HG03565 (cell line): ENCODE measurements at regions not wholly inside any gene's neighbourhood (a gene's known extent, or its start where the extent isn't known, plus 50 kb on each side); places are given as distances from the start of the nearest gene placed in this dataset.
"Not testable (repeated sequence)": the region's sequence is repeated elsewhere in the genome, so short reads cannot be mapped to it uniquely, and the experiment has no call there.

ENCODE experiments used
- ATAC-seq: cut with Tn5 transposase; IDR thresholded peaks from one replicate; pipeline ENCODE4 v1.9.1; 2021; ENCODE audit warnings: mild to moderate bottlenecking, moderate library complexity; ENCODE audit not compliant: unreplicated experiment

DNA sequence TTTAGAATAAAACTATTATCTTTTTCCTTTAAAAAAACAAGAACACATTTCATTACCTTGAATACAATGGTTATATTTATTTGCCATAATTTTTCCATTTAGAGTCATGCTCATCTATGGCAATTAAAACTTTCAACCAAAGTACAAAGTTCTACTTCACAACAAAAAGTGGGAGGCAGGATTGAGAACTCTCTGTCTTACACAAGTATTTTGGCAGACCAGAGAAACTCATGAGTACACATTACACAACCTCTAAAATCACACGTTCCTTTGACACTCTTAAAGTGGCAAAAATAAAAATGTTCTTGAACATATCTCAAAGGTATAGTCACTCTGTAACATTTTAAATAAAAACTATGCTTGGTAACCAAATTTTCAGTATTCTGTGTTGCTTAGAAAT is 213.4 kb downstream of the IL15 start:
- no peak for ATAC-seq

DNA sequence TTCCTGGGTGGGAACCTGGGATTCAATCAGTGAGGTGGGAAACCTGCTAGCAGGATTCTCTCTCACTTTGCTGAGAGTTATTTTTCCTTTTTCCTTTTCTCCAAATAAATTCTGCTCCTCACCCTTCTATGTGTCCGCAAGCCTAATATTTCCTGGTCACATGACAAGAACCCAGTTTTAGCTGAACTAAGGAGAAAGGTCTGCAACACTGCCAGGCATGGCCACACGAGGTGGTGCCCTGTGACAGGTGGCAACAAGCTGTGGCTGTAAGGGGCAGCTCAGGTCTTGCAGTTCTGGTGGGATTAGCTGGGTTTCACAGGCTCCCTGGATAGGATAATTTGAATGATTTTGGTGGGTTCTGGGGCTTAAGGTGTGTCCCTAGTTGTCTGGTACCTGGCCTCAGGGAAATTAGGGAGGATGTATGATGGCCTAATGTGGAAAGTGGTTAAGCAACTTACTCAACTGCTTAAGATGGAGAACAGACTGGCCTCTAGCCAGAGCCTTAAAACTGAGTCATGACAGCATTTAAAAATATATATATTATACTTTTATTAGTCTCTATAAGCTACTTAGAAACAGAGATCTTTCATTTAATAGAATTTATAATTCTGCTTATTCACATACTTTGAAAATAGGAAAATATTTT is 215.0 kb downstream of the IL15 start:
- no peak for ATAC-seq

- no peak for ATAC-seq
These were observed 216.8 kb downstream of the IL15 start for GRCh38 chr4:141853091-141853764.

- no peak for ATAC-seq
These were observed 222.1 kb downstream of the IL15 start for GRCh38 chr4:141858437-141858836.

DNA sequence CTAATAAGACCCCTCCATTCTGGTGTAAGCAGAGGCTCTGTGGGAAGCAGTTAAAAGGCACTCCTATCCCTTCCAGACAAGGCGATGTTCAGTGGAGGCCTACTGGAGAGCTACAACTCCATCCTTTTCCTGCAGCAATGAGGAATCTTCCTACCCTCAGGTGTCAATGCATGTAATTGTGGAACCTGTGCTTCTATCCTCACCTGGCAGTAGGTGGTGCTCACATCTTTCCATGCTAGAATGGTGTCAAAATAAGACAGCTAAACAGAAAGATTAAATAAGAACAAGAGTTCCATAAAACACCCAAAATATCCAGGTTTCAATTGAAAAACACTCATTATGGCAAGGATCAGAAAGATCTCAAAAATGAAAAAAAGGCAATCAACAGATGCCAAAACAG is 224.6 kb downstream of the IL15 start:
- no peak for ATAC-seq

GRCh38 chr4:141870152-141870551 is 233.8 kb downstream of the IL15 start:
- ATAC-seq = no peak

DNA sequence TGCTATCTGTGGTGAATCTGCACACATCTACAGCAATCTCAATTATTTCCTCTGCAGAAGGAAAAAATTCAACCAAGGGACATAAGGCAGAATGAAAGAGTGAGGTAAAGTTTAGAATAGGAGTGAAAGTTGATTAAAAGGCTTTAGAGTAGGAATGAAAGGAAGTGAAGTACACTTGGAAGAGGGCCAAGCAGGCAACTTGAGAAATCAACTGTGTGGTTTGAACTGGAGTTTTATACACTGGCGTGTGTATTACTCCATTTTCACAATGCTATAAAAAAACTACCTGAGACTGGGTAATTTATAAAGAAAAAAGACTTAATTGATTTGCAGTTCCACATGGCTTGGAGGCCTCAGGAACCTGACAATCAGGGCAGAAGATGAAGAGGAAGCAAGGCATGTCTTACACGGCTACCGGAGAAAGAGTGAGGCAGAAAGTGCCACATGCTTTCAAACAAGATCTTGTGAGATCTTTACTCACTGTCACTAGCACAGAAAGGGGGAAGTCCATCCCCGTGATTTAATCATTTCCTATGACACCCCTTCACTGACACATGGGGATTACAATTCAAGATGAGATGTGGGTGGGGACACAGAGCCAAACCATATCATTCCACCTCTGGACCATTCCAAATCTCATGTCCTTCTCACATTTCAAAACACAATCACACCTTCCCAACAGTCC is 234.8 kb downstream of the IL15 start:
- ATAC-seq = no peak

- ATAC-seq = not testable (repeated sequence)
These were observed 246.3 kb downstream of the IL15 start for GRCh38 chr4:141882650-141883049.

- ATAC-seq = no peak
These were observed 247.7 kb downstream of the IL15 start for GRCh38 chr4:141884070-141884469.

GRCh38 chr4:141885112-141885511 is 248.7 kb downstream of the IL15 start:
- no peak for ATAC-seq

DNA sequence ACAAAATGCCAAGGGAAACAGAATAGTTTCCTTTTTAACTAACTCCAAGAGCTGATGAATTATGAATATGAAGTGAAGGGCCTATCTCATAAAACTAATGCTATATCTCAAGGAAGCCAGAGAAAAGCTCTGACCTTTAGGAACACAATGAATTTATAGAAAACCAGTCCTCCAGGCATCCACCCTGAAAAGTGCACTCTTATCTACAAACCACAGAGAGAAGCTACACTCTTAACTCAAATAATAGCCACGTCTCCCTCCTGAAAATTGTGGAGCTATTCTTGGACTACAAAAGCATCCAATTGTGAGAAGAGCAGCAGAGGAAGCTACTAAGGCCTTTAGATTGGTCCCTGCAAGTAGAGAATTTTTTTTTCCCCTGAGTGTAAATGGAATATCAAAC is 253.9 kb downstream of the IL15 start:
- no peak for ATAC-seq

GRCh38 chr4:141891260-141892120 is 255.1 kb downstream of the IL15 start:
- no peak for ATAC-seq

GRCh38 chr4:141896687-141897086 is 260.3 kb downstream of the IL15 start:
- ATAC-seq = no peak

DNA sequence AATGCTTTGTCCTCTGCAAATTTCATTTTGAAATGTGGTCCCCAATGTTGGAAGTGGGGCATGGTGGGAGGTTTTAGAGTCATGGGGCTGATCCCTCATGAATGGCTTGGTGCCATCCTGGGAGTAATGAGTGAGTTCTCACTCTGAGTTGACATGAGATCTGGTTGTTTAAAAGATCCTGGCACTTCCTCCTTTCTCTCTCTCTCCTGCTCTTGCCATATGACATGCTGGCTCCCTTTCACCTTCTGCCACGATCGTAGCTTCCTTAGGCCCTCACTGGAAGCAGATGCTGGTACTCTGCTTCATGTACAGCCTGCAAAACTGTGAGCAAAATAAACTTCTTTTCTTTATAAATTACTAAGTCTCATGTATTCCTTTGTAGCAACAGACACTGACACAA is 262.0 kb downstream of the IL15 start:
- no peak for ATAC-seq

- no peak for ATAC-seq
These were observed 262.7 kb downstream of the IL15 start for GRCh38 chr4:141899103-141899502.

DNA sequence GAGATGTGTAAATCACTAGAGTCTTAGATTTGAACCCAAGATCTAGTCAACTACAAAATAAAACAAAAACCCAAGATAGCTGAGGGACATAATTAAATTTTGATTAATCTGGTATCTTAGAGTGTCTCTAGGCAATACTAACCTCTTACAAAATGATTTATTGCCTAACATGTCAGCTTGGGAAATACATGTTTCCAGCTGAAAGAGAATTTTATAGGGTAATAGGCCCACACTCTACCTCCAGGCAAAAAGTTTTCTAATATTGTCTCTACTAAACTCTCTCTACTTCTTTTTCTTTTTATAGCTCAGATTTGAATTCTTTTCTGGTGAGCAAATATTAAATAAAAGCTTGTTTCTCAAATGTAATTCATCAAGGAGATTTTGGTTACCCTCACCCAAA is 263.2 kb downstream of the IL15 start:
- ATAC-seq = no peak

DNA sequence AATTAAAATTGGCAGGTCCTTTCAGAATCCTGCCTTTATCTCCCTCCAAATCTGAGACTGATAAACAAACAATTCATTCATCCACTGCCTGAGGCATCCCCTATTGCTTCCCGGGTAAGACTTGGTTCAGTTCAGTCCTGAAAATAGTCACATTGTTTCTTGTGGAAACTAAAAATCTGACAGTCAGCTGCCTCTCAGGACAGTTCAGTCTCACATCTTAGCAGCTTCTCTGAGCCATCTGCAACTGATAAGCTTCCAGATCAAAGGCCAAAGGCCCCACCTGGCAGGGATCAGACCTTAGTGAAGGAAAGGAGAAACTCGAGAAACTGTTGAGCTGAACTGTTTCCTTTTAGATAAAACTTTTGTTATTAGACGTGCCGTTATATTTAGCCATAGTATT is 264.5 kb downstream of the IL15 start:
- no peak for ATAC-seq

GRCh38 chr4:141905751-141906150 is 269.4 kb downstream of the IL15 start:
- no peak for ATAC-seq

- ATAC-seq = no peak
These were observed 273.2 kb downstream of the IL15 start for GRCh38 chr4:141909541-141909940.

- no peak for ATAC-seq
These were observed 276.4 kb downstream of the IL15 start for GRCh38 chr4:141912831-141913230.

DNA sequence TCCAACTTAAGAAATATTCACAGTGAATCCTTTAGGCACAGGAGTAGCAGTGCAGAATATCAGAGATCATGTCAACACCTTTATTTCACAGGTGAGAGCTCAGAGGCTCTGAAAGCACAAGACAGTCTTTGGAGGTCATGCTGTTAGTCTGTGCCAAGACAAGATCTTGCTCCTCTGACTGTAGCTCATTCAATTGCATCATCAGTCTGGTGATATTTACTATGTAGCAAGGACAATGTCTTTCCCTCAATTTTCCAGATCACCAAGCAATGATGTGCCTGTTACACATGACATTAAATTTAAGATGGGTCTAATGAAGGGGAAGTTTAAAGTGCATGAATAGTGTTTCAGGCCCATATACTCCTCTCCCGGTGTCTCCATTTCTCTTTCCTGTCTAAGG is 277.5 kb downstream of the IL15 start:
- ATAC-seq = no peak
